ENCODE measurements at regions not wholly inside any gene's neighbourhood (a gene's known extent, or its start where the extent isn't known, plus 50 kb on each side); places are given as distances from the start of the nearest gene placed in this dataset.

- TF ChIP-seq CTCF (IDR thresholded peaks at IDR 0.05) (no peak), EZH2 (IDR thresholded peaks at IDR 0.05; ENCODE audit: borderline replicate concordance, insufficient read depth, low read depth, low read length, poor library complexity, severe bottlenecking) (no peak)
Measured at GRCh38 chr10:42934842-42935241, 142.0 kb upstream of the RET start.
